ENCODE measurements at regions not wholly inside any gene's neighbourhood (a gene's known extent, or its start where the extent isn't known, plus 50 kb on each side); places are given as distances from the start of the nearest gene placed in this dataset.

- no peak for DNase-seq (ENCODE audit: low read depth)
Measured at GRCh38 chrX:4243759-4244158, 530.3 kb upstream of the PRKX start.

- no peak for DNase-seq (ENCODE audit: low read depth)
Measured at GRCh38 chrX:4240541-4241194, 527.2 kb upstream of the PRKX start.

GRCh38 chrX:4239650-4240540 lies 526.4 kb upstream of the PRKX start:
- no peak for DNase-seq (ENCODE audit: low read depth)

GRCh38 chrX:4238916-4239315 lies 525.5 kb upstream of the PRKX start:
- DNase-seq (ENCODE audit: low read depth): no peak

GRCh38 chrX:4225086-4225485 lies 511.6 kb upstream of the PRKX start:
- no peak for DNase-seq (ENCODE audit: low read depth)

- no peak for DNase-seq (ENCODE audit: low read depth)
Measured at GRCh38 chrX:4206941-4207340, 493.5 kb upstream of the PRKX start.

- DNase-seq (ENCODE audit: low read depth): no peak
Measured at GRCh38 chrX:4197971-4198370, 484.5 kb upstream of the PRKX start.

- no peak for DNase-seq (ENCODE audit: low read depth)
Measured at GRCh38 chrX:4193500-4194155, 480.2 kb upstream of the PRKX start.

GRCh38 chrX:4186331-4186730 lies 472.9 kb upstream of the PRKX start:
- no peak for DNase-seq (ENCODE audit: low read depth)

GRCh38 chrX:4185086-4185485 lies 471.6 kb upstream of the PRKX start:
- no peak for DNase-seq (ENCODE audit: low read depth)

GRCh38 chrX:4182408-4182806 lies 469.0 kb upstream of the PRKX start:
- no peak for DNase-seq (ENCODE audit: low read depth)

- no peak for DNase-seq (ENCODE audit: low read depth)
Measured at GRCh38 chrX:4181782-4182407, 468.4 kb upstream of the PRKX start.

GRCh38 chrX:4179031-4179430 lies 465.6 kb upstream of the PRKX start:
- DNase-seq (ENCODE audit: low read depth): no peak

GRCh38 chrX:4175221-4175620 lies 461.8 kb upstream of the PRKX start:
- no peak for DNase-seq (ENCODE audit: low read depth)

- no peak for DNase-seq (ENCODE audit: low read depth)
Measured at GRCh38 chrX:4173743-4174142, 460.3 kb upstream of the PRKX start.

GRCh38 chrX:4151798-4152197 lies 438.3 kb upstream of the PRKX start:
- no peak for DNase-seq (ENCODE audit: low read depth)

- no peak for DNase-seq (ENCODE audit: low read depth)
Measured at GRCh38 chrX:4150259-4150658, 436.8 kb upstream of the PRKX start.

- no peak for DNase-seq (ENCODE audit: low read depth)
Measured at GRCh38 chrX:4129626-4130025, 416.2 kb upstream of the PRKX start.

GRCh38 chrX:4118666-4119530 lies 405.4 kb upstream of the PRKX start:
- DNase-seq (ENCODE audit: low read depth): no peak

GRCh38 chrX:4110964-4111363 lies 397.5 kb upstream of the PRKX start:
- no peak for DNase-seq (ENCODE audit: low read depth)

- DNase-seq (ENCODE audit: low read depth): no peak
Measured at GRCh38 chrX:4094926-4095325, 381.5 kb upstream of the PRKX start.
